BE2C (cell line): ENCODE measurements at regions not wholly inside any gene's neighbourhood (a gene's known extent, or its start where the extent isn't known, plus 50 kb on each side); places are given as distances from the start of the nearest gene placed in this dataset.

Experiments
- DNase-seq: peaks from one replicate; pipeline ENCODE4 v3.0.0-alpha.2; 2020
- H3K27me3 ChIP-seq: fragments of 250-450 bp; sonication (Bioruptor Pico); 2 replicates; pipeline ENCODE4 v1.5.1; 2020; ENCODE audit warnings: mild to moderate bottlenecking
- H3K36me3 ChIP-seq: fragments of 250-450 bp; sonication (Bioruptor Pico); 2 replicates; pipeline ENCODE4 v1.5.1; 2020; ENCODE audit warnings: mild to moderate bottlenecking
- H3K4me1 ChIP-seq: fragments of 250-450 bp; sonication (Bioruptor Pico); 2 replicates; pipeline ENCODE4 v1.5.1; 2020
- H3K4me3 ChIP-seq: 2 replicates; pipeline ENCODE4 v1.5.1; 2011; ENCODE audit warnings: low read depth, low read length
- H3K9me3 ChIP-seq: fragments of 250-450 bp; sonication (Bioruptor Pico); 2 replicates; pipeline ENCODE4 v1.5.1; 2020
- TF ChIP-seq, protein P1 (sequence below): IDR thresholded peaks from 2 replicates; pipeline ENCODE4 v1.5.1; 2012; ENCODE audit warnings: mild to moderate bottlenecking, low read depth, low read length

DNA sequence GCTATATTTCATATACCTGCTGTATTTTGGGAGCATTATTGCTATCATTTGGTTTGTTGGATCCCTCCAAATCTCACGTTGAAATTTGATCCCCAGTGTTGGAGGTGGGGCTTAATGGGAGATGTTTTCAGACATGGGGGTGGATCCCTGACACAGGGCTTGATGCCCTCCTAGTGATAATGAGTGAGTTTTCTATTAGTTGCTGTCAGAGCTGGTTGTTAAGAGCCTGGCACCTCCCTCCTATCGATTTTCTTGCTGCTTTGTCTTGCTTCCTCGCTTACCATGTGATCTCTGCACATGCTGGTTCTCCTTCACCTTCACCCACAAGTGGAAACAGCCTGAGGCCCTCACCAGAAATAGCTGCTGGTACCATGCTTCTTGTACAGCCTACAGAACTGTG lies 259.9 kb upstream of the STARD13 start:
- Histone ChIP-seq H3K9me3 (no peaks in the 10 kb centered on the region), H3K27me3 (no peaks in the 10 kb centered on the region), H3K4me1 (peaks cover 10% of the 10 kb centered on the region), H3K4me3 (no peak overlapping the region), H3K36me3 (no peaks in the 10 kb centered on the region)
- DNase-seq = no peak
- TF ChIP-seq, protein P1, sequence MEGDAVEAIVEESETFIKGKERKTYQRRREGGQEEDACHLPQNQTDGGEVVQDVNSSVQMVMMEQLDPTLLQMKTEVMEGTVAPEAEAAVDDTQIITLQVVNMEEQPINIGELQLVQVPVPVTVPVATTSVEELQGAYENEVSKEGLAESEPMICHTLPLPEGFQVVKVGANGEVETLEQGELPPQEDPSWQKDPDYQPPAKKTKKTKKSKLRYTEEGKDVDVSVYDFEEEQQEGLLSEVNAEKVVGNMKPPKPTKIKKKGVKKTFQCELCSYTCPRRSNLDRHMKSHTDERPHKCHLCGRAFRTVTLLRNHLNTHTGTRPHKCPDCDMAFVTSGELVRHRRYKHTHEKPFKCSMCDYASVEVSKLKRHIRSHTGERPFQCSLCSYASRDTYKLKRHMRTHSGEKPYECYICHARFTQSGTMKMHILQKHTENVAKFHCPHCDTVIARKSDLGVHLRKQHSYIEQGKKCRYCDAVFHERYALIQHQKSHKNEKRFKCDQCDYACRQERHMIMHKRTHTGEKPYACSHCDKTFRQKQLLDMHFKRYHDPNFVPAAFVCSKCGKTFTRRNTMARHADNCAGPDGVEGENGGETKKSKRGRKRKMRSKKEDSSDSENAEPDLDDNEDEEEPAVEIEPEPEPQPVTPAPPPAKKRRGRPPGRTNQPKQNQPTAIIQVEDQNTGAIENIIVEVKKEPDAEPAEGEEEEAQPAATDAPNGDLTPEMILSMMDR = no peak

DNA sequence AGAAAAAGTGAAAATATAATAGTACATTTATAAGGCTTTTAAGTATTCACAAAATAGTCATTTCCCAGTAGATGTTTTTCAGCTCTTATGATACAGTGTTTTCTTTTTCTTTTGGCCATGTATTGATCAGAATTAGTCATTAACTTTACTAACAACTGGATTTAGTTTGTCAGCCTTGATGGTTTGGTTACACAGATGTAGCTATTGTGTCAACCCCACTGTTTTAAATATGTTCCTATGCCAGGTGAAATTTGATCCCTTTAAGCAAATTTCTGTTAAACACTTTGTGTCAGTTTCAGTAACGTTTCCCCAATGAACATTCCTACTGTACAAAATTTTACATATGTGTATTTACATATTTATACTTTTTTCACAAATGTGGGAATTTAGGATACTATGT lies 261.5 kb upstream of the STARD13 start:
- TF ChIP-seq, protein P1 = no peak
- peaks cover 10% of the 10 kb centered on the region for H3K4me1 ChIP-seq
- no peaks in the 10 kb centered on the region for H3K27me3 ChIP-seq
- no peaks in the 10 kb centered on the region for H3K9me3 ChIP-seq
- H3K36me3 ChIP-seq = no peaks in the 10 kb centered on the region
- no peak overlapping the region for H3K4me3 ChIP-seq
- DNase-seq = no peak

DNA sequence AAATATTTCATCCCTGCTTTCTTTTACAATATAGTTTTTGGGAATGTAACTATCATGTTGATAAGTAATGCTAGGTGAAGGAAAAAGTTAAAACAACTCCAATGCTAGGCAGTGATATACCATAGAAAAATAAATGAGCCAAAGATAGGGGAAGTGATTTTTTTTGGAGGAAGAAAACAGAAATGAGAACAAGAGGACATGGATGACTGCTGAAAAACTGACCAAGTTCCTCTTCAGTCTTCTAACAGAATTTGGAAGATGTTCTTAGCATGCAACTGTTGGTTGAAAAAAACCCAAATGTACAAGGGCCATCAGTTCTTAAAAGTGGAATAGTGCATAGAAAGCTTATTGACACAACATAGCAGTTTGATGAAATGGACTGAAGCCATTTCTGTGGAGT lies 262.5 kb upstream of the STARD13 start:
- no peaks in the 10 kb centered on the region for H3K9me3 ChIP-seq
- H3K36me3 ChIP-seq = no peaks in the 10 kb centered on the region
- H3K4me1 ChIP-seq = peaks cover 10% of the 10 kb centered on the region
- no peak for DNase-seq
- H3K27me3 ChIP-seq = no peaks in the 10 kb centered on the region
- no peak overlapping the region for H3K4me3 ChIP-seq
- TF ChIP-seq, protein P1 = no peak

DNA sequence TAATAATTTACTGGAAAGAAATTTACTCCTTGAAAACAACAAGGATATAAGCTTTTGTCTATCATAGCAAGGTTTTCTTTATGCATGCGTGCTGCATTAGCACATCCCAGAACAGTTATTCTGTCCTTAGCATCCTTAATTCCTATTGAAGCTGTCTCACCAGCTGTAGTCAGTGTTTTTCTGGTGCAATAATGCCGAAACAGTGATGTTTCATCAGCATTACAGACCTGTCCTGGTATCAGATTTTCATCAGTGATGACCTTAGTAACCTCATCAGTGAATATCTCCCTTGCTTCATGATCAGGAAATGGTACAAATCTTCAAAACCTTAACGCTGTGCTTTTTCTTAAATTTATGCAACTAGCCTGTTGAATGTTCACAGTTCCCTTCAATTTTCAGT lies 264.7 kb upstream of the STARD13 start:
- no peaks in the 10 kb centered on the region for H3K9me3 ChIP-seq
- no peaks in the 10 kb centered on the region; the same call in 1 of the 2 replicates for H3K4me1 ChIP-seq
- H3K27me3 ChIP-seq = no peaks in the 10 kb centered on the region
- H3K4me3 ChIP-seq = no peak overlapping the region
- no peaks in the 10 kb centered on the region for H3K36me3 ChIP-seq
- TF ChIP-seq, protein P1 = no peak
- no peak for DNase-seq

DNA sequence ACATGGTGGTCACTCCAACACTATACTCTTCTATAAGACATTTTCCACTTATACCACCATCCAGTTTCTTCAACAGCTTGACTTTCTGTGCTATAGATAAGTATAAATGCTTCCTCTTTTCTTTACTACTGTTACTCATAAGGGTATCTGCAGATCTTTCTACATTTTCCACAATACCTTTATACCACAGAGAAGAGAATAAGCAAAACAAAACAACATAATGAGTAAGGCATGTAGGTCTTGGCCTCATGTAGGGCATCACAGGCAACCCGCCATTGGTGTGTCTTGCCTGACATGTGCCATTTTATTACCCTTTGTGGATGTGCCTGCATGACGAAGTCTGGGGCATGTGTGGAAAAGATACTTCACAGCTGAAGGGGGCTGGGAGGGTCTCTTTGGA lies 265.3 kb upstream of the STARD13 start:
- no peaks in the 10 kb centered on the region for H3K9me3 ChIP-seq
- H3K36me3 ChIP-seq = no peaks in the 10 kb centered on the region
- H3K27me3 ChIP-seq = no peaks in the 10 kb centered on the region
- no peak overlapping the region for H3K4me3 ChIP-seq
- no peak for DNase-seq
- no peaks in the 10 kb centered on the region for H3K4me1 ChIP-seq
- TF ChIP-seq, protein P1 = no peak

DNA sequence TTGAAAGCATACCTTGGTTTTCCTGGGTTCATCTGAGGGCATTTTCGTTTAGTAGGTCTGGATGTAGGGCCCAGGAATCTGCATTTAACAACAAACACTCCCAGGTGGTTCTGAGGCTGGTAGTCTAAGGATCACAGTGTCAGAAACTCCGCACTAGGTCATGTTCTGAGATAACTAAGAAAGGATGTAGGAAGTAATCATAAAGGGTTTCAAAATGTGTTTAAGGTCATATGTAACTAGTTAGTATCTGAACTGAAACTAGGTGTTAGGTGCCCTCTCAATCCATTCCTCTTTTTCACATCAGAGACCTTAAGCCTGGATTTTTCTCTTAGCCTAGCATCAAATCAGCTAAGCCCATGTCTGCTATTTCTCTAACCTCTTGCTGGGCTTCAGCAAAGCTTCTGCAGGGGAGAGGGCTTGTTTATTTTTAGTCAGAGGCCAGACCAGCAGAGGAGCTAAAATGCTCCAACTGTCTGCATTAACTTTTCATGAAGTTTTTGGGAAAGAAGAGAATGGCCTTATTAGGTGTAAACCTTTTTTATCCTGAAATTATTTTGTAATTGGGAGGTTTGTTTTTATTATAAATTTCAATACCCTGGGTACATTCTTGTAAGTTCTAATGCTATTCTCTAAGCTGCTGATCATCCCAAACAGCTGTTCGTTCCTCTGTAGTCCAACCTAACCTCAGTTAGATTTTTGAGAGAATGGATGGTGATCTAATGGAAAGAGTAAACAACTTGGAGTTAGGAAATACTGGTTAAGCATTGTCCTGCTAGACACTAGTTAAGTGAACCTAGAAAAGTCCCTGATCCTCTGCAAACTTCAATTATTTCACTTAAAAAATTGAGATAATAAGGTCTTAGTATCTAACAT lies 262.8 kb upstream of the RFC3 start:
- no peak overlapping the region for H3K4me3 ChIP-seq

More for the DNA sequence above, 262.8 kb upstream of the RFC3 start:
- TF ChIP-seq, protein P1 = no peak
- Histone ChIP-seq H3K27me3 (no peaks in the 10 kb centered on the region), H3K36me3 (no peaks in the 10 kb centered on the region), H3K9me3 (no peaks in the 10 kb centered on the region), H3K4me1 (no peaks in the 10 kb centered on the region)
- no peak for DNase-seq
